ENCODE measurements at regions not wholly inside any gene's neighbourhood (a gene's known extent, or its start where the extent isn't known, plus 50 kb on each side); places are given as distances from the start of the nearest gene placed in this dataset.
A peak's percentile ranks its signal among the peaks of the same experiment; 100 is the strongest.
"Not testable (repeated sequence)": the region's sequence is repeated elsewhere in the genome, so short reads cannot be mapped to it uniquely, and the experiment has no call there.

GRCh38 chr18:34482204-34482603, 227.9 kb upstream of the DTNA start:
- DNase-seq = no peak

GRCh38 chr18:34483198-34483597, 226.9 kb upstream of the DTNA start:
- no peak for DNase-seq

GRCh38 chr18:34491719-34492118, 218.4 kb upstream of the DTNA start:
- no peak for DNase-seq

GRCh38 chr18:34492652-34493051, 217.4 kb upstream of the DTNA start:
- no peak for DNase-seq

GRCh38 chr18:34493099-34493544, 217.0 kb upstream of the DTNA start:
- DNase-seq = peak; percentile 75

- DNase-seq = peak; percentile 79
Measured at GRCh38 chr18:34493566-34494358, 216.3 kb upstream of the DTNA start.

GRCh38 chr18:34494359-34494696, 215.8 kb upstream of the DTNA start:
- no peak for DNase-seq

- no peak for DNase-seq
Measured at GRCh38 chr18:34495506-34495905, 214.6 kb upstream of the DTNA start.

GRCh38 chr18:34501553-34501952, 208.5 kb upstream of the DTNA start:
- no peak for DNase-seq

GRCh38 chr18:34506198-34506597, 203.9 kb upstream of the DTNA start:
- DNase-seq = no peak

- DNase-seq = no peak
Measured at GRCh38 chr18:34509163-34509562, 200.9 kb upstream of the DTNA start.

- DNase-seq = no peak
Measured at GRCh38 chr18:34509879-34510586, 200.1 kb upstream of the DTNA start.

GRCh38 chr18:34510926-34511325, 199.2 kb upstream of the DTNA start:
- no peak for DNase-seq

- no peak for DNase-seq
Measured at GRCh38 chr18:34511435-34511834, 198.7 kb upstream of the DTNA start.

- no peak for DNase-seq
Measured at GRCh38 chr18:34511879-34512278, 198.2 kb upstream of the DTNA start.

GRCh38 chr18:34514238-34514637, 195.9 kb upstream of the DTNA start:
- no peak for DNase-seq

GRCh38 chr18:34514957-34515356, 195.1 kb upstream of the DTNA start:
- DNase-seq = no peak

- DNase-seq = not testable (repeated sequence)
Measured at GRCh38 chr18:34516355-34516754, 193.7 kb upstream of the DTNA start.

GRCh38 chr18:34516996-34517395, 193.1 kb upstream of the DTNA start:
- not testable (repeated sequence) for DNase-seq

GRCh38 chr18:34521040-34521439, 189.1 kb upstream of the DTNA start:
- no peak for DNase-seq

- DNase-seq = no peak
Measured at GRCh38 chr18:34522603-34523002, 187.5 kb upstream of the DTNA start.

- DNase-seq = no peak
Measured at GRCh38 chr18:34525244-34525643, 184.9 kb upstream of the DTNA start.

GRCh38 chr18:34528177-34528576, 181.9 kb upstream of the DTNA start:
- DNase-seq = no peak
